Keratinocyte (primary cell): ENCODE measurements at regions not wholly inside any gene's neighbourhood (a gene's known extent, or its start where the extent isn't known, plus 50 kb on each side); places are given as distances from the start of the nearest gene placed in this dataset.

Source experiments
- DNase-seq: peaks from one replicate; pipeline ENCODE4 v3.0.0-alpha.2; 2011; ENCODE audit warnings: low read depth, missing footprints, low spot score
- FAIRE-seq: peaks from 2 replicates; lab custom pipeline; 2011; peaks lifted over from hg19 to GRCh38; lab: Jason Lieb, UNC
- H2AFZ ChIP-seq: 2 replicates; pipeline ENCODE4 v1.6.0; 2012; ENCODE audit warnings: low read length, control low read depth, inconsistent platforms; ENCODE audit not compliant: control insufficient read depth
- H3K27ac ChIP-seq: 2 replicates; pipeline ENCODE4 v1.5.1; 2011; ENCODE audit warnings: low read length; ENCODE audit not compliant: control insufficient read depth, insufficient read depth
- H3K27me3 ChIP-seq: 3 replicates; pipeline ENCODE4 v1.6.0; 2011; ENCODE audit warnings: low read length; ENCODE audit not compliant: control insufficient read depth, insufficient read depth; ENCODE audit errors: extremely low read depth
- H3K36me3 ChIP-seq, 2 experiments: 2 replicates in 1 of 2; 3 replicates in 1 of 2; pipeline ENCODE4 v1.5.1; 2011; ENCODE audit warnings: low read length in 2 of 2, mild to moderate bottlenecking in 1 of 2; ENCODE audit not compliant: control insufficient read depth in 2 of 2, insufficient read depth in 2 of 2; ENCODE audit errors: extremely low read depth in 1 of 2
- H3K4me1 ChIP-seq: 3 replicates; pipeline ENCODE4 v1.5.1; 2011; ENCODE audit warnings: low read length; ENCODE audit not compliant: control insufficient read depth, insufficient read depth; ENCODE audit errors: extremely low read depth
- H3K4me2 ChIP-seq: 3 replicates; pipeline ENCODE4 v1.6.0; 2011; ENCODE audit warnings: low read depth, low read length; ENCODE audit not compliant: control insufficient read depth, insufficient read depth; ENCODE audit errors: extremely low read depth
- H3K4me3 ChIP-seq, 3 experiments: fragments of 200-600 bp in 1 of 3; sonication (generic) in 1 of 3; 2 replicates in 2 of 3; 3 replicates in 1 of 3; pipeline ENCODE4 v1.5.1; 2011 to 2016; ENCODE audit warnings: low read length in 3 of 3, mild to moderate bottlenecking in 3 of 3, control low read depth in 2 of 3, inconsistent platforms in 1 of 3, low read depth in 1 of 3, mixed read lengths in 1 of 3, mixed run types in 1 of 3, moderate library complexity in 1 of 3; ENCODE audit not compliant: control insufficient read depth in 2 of 3, insufficient read depth in 2 of 3; ENCODE audit errors: extremely low read depth in 1 of 3
- H3K79me2 ChIP-seq: 2 replicates; pipeline ENCODE4 v1.6.0; 2012; ENCODE audit warnings: low read length; ENCODE audit not compliant: control insufficient read depth, insufficient read depth
- H3K9ac ChIP-seq: 3 replicates; pipeline ENCODE4 v1.6.0; 2011; ENCODE audit warnings: low read length; ENCODE audit not compliant: control insufficient read depth, insufficient read depth; ENCODE audit errors: extremely low read depth
- H3K9me1 ChIP-seq: 3 replicates; pipeline ENCODE4 v1.6.0; 2011; ENCODE audit warnings: low read length; ENCODE audit not compliant: control insufficient read depth, insufficient read depth; ENCODE audit errors: extremely low read depth
- H3K9me3 ChIP-seq: 2 replicates; pipeline ENCODE4 v1.5.1; 2012; ENCODE audit warnings: low read depth, low read length; ENCODE audit not compliant: control insufficient read depth
- H4K20me1 ChIP-seq: 3 replicates; pipeline ENCODE4 v1.6.0; 2011; ENCODE audit warnings: low read length; ENCODE audit not compliant: control insufficient read depth, insufficient read depth; ENCODE audit errors: extremely low read depth
- CTCF ChIP-seq, 3 experiments: IDR thresholded peaks in 1 of 3; conservative IDR thresholded peaks in 1 of 3; optimal IDR thresholded peaks in 1 of 3; 2 replicates in 2 of 3; 3 replicates in 1 of 3; pipeline versions ENCODE3 to v1.5.1; 2011; ENCODE audit warnings: low read length in 3 of 3, mild to moderate bottlenecking in 3 of 3, moderate library complexity in 2 of 3, control low read depth in 1 of 3, inconsistent platforms in 1 of 3; ENCODE audit not compliant: insufficient read depth in 2 of 3; ENCODE audit errors: extremely low read depth in 1 of 3
- EZH2 ChIP-seq: IDR thresholded peaks from one replicate; pipeline ENCODE4 v1.6.1; 2012; ENCODE audit warnings: inconsistent platforms, mild to moderate bottlenecking, low read length, moderate library complexity
- dilution Hi-C: fragments of 300-500 bp; cut with MboI; formaldehyde crosslinking; loops from one replicate; pipeline ENCODE4 v1.7.0; 2020; ENCODE audit warnings: low sequenced_read_pairs; ENCODE audit not compliant: extremely low pct_ligation_motif_present
- small RNA-seq, 3 experiments: library from RNA; depleted of rRNA; stranded (forward); fragments of <200 nt; gene quantifications; one replicate each; pipeline ENCODE3, GENCODE V24; 2012; ENCODE audit warnings: low read depth in 3 of 3, low replicate concordance in 1 of 3; ENCODE audit not compliant: insufficient read length in 3 of 3

GRCh38 chr21:20946701-20947100 is 51.5 kb upstream of the NCAM2 start:
- no peaks in the 10 kb centered on the region for H3K27me3 ChIP-seq
- H3K79me2 ChIP-seq, result no peaks in the 10 kb centered on the region
- H3K4me3 ChIP-seq, result no peak overlapping the region
- no peak overlapping the region for H3K27ac ChIP-seq
- no peaks in the 10 kb centered on the region for H3K9me3 ChIP-seq
- H3K9me1 ChIP-seq, result no peaks in the 10 kb centered on the region
- no peaks in the 10 kb centered on the region for H3K36me3 ChIP-seq
- H2AFZ ChIP-seq, result no peak overlapping the region
- H3K9ac ChIP-seq, result no peak overlapping the region
- H3K4me1 ChIP-seq, result no peaks in the 10 kb centered on the region
- no peak overlapping the region for H3K4me2 ChIP-seq
- no peak for FAIRE-seq
- H4K20me1 ChIP-seq, result no peaks in the 10 kb centered on the region
- dilution Hi-C loops, result no loop called here
- no peak for DNase-seq
- TF ChIP-seq EZH2 (no peak), CTCF (optimal IDR thresholded peaks at IDR 0.05 in 1 of 3, IDR thresholded peaks at IDR 0.05 in 1 of 3, conservative IDR thresholded peaks at IDR 0.05 in 1 of 3; ENCODE audit: extremely low read depth in 1 of 3, insufficient read depth in 2 of 3, low read length in 3 of 3) (no peak)

Small RNAs in the stretch of these regions (small RNA-seq; reads per million reads assigned to genes)
- gene AL157359.3 (0 reads per million in 3 experiments), gene AP001506.1 (0 reads per million in 3 experiments), gene MIR548X (0 reads per million in 3 experiments), gene RN7SKP147 (0 reads per million in 3 experiments), gene RNU1-139P (0 to 0.50 (median 0) reads per million in 3 experiments), gene RNU6-772P (0 reads per million in 3 experiments), gene RPL37P4 (0 reads per million in 3 experiments)
